GM12874 (cell line): ENCODE measurements at regions not wholly inside any gene's neighbourhood (a gene's known extent, or its start where the extent isn't known, plus 50 kb on each side); places are given as distances from the start of the nearest gene placed in this dataset.

Source experiments
- TF ChIP-seq, protein P1 (sequence below): IDR thresholded peaks from 2 replicates; pipeline ENCODE4 v1.5.1; 2011; ENCODE audit warnings: low read depth, mild to moderate bottlenecking, control low read depth, low read length, moderate library complexity; ENCODE audit not compliant: insufficient read depth

- TF ChIP-seq, protein P1, sequence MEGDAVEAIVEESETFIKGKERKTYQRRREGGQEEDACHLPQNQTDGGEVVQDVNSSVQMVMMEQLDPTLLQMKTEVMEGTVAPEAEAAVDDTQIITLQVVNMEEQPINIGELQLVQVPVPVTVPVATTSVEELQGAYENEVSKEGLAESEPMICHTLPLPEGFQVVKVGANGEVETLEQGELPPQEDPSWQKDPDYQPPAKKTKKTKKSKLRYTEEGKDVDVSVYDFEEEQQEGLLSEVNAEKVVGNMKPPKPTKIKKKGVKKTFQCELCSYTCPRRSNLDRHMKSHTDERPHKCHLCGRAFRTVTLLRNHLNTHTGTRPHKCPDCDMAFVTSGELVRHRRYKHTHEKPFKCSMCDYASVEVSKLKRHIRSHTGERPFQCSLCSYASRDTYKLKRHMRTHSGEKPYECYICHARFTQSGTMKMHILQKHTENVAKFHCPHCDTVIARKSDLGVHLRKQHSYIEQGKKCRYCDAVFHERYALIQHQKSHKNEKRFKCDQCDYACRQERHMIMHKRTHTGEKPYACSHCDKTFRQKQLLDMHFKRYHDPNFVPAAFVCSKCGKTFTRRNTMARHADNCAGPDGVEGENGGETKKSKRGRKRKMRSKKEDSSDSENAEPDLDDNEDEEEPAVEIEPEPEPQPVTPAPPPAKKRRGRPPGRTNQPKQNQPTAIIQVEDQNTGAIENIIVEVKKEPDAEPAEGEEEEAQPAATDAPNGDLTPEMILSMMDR, result no peak
These were observed 650.0 kb upstream of the STXBP6 start for GRCh38 chr14:25699981-25700380.

GRCh38 chr14:25698111-25698510, 648.2 kb upstream of the STXBP6 start:
- TF ChIP-seq, protein P1, result no peak

GRCh38 chr14:25696176-25696575, 646.2 kb upstream of the STXBP6 start:
- TF ChIP-seq, protein P1, result no peak

- TF ChIP-seq, protein P1, result no peak
These were observed 635.1 kb upstream of the STXBP6 start for GRCh38 chr14:25685004-25685403.

- TF ChIP-seq, protein P1, result no peak
These were observed 631.0 kb upstream of the STXBP6 start for GRCh38 chr14:25680934-25681333.

- TF ChIP-seq, protein P1, result no peak
These were observed 627.2 kb upstream of the STXBP6 start for GRCh38 chr14:25677111-25677510.

- TF ChIP-seq, protein P1, result no peak
These were observed 617.4 kb upstream of the STXBP6 start for GRCh38 chr14:25667387-25667786.

GRCh38 chr14:25666877-25667276, 616.9 kb upstream of the STXBP6 start:
- TF ChIP-seq, protein P1, result no peak
